KMS-11 (cell line): ENCODE measurements at regions not wholly inside any gene's neighbourhood (a gene's known extent, or its start where the extent isn't known, plus 50 kb on each side); places are given as distances from the start of the nearest gene placed in this dataset.

Source experiments
- H2AFZ ChIP-seq: fragments of 200-600 bp; sonication (generic); 2 replicates; pipeline ENCODE4 v1.6.1; 2016; ENCODE audit warnings: antibody characterized with exemption, mixed run types, low read depth
- H3K27ac ChIP-seq: fragments of 200-600 bp; sonication (generic); 2 replicates; pipeline ENCODE4 v1.6.1; 2016; ENCODE audit warnings: mild to moderate bottlenecking, mixed run types
- H3K27me3 ChIP-seq: fragments of 200-600 bp; sonication (generic); 2 replicates; pipeline ENCODE4 v1.6.1; 2017; ENCODE audit warnings: mild to moderate bottlenecking, low read depth, mixed run types, moderate library complexity; ENCODE audit not compliant: insufficient read depth
- H3K36me3 ChIP-seq: fragments of 200-600 bp; sonication (generic); 2 replicates; pipeline ENCODE4 v1.6.1; 2017; ENCODE audit warnings: mild to moderate bottlenecking, mixed run types; ENCODE audit not compliant: insufficient read depth
- H3K4me1 ChIP-seq: fragments of 200-600 bp; sonication (generic); 2 replicates; pipeline ENCODE4 v1.6.1; 2016; ENCODE audit warnings: mild to moderate bottlenecking, low read depth, mixed run types; ENCODE audit not compliant: poor library complexity, severe bottlenecking
- H3K4me2 ChIP-seq: fragments of 200-600 bp; sonication (generic); 2 replicates; pipeline ENCODE4 v1.7.0; 2016; ENCODE audit warnings: mild to moderate bottlenecking, mixed run types
- H3K4me3 ChIP-seq: fragments of 200-600 bp; sonication (generic); IDR thresholded peaks from 2 replicates; pipeline ENCODE4 v1.6.1; 2017; ENCODE audit warnings: low read depth, low read length, mixed read lengths; ENCODE audit not compliant: insufficient read depth
- H3K79me2 ChIP-seq: fragments of 200-600 bp; sonication (generic); 2 replicates; pipeline ENCODE4 v1.6.1; 2016; ENCODE audit warnings: low read depth, mixed run types; ENCODE audit not compliant: insufficient read depth
- H3K9ac ChIP-seq: fragments of 200-600 bp; sonication (generic); 2 replicates; pipeline ENCODE4 v1.6.1; 2016; ENCODE audit warnings: mild to moderate bottlenecking, mixed run types
- H4K20me1 ChIP-seq: fragments of 200-600 bp; sonication (generic); 2 replicates; pipeline ENCODE4 v1.6.1; 2016; ENCODE audit warnings: mild to moderate bottlenecking, mixed run types; ENCODE audit not compliant: insufficient read depth
- TF ChIP-seq, protein P1 (sequence below): fragments of 200-600 bp; sonication (generic); conservative IDR thresholded peaks from 2 replicates; pipeline ENCODE4 v1.6.1; 2017; ENCODE audit warnings: low read depth, mild to moderate bottlenecking, antibody characterized with exemption, low read length, moderate library complexity, mixed read lengths

DNA sequence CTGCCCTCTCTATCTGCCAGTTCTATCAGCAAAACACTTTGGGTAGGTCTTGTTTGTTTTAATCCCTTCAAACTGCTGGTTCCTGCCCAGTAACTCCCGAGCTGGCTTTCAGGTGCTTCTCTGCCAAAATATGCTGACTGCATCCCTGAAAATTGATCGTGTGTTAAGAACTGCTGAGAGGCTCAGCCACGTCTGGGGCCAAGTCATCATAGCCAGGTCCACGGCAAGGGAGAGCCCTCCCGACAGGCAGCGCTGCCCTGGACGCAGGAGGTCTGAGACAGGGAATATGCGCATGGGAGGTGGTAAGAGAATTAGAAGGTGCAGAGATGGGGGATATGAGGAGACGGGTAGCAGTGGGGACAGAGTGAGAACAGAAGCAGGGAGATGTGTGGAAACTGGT is 179.7 kb upstream of the TOPAZ1 start:
- TF ChIP-seq, protein P1, sequence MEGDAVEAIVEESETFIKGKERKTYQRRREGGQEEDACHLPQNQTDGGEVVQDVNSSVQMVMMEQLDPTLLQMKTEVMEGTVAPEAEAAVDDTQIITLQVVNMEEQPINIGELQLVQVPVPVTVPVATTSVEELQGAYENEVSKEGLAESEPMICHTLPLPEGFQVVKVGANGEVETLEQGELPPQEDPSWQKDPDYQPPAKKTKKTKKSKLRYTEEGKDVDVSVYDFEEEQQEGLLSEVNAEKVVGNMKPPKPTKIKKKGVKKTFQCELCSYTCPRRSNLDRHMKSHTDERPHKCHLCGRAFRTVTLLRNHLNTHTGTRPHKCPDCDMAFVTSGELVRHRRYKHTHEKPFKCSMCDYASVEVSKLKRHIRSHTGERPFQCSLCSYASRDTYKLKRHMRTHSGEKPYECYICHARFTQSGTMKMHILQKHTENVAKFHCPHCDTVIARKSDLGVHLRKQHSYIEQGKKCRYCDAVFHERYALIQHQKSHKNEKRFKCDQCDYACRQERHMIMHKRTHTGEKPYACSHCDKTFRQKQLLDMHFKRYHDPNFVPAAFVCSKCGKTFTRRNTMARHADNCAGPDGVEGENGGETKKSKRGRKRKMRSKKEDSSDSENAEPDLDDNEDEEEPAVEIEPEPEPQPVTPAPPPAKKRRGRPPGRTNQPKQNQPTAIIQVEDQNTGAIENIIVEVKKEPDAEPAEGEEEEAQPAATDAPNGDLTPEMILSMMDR = no peak
- H3K27ac ChIP-seq = no peak overlapping the region
- H3K27me3 ChIP-seq = no peaks in the 10 kb centered on the region
- H3K36me3 ChIP-seq = no peaks in the 10 kb centered on the region
- H3K4me1 ChIP-seq = peaks cover 8% of the 10 kb centered on the region
- no peak overlapping the region for H3K4me3 ChIP-seq
- no peak overlapping the region for H2AFZ ChIP-seq
- H3K9ac ChIP-seq = no peak overlapping the region
- no peaks in the 10 kb centered on the region for H3K79me2 ChIP-seq
- no peak overlapping the region for H3K4me2 ChIP-seq
- H4K20me1 ChIP-seq = no peaks in the 10 kb centered on the region

DNA sequence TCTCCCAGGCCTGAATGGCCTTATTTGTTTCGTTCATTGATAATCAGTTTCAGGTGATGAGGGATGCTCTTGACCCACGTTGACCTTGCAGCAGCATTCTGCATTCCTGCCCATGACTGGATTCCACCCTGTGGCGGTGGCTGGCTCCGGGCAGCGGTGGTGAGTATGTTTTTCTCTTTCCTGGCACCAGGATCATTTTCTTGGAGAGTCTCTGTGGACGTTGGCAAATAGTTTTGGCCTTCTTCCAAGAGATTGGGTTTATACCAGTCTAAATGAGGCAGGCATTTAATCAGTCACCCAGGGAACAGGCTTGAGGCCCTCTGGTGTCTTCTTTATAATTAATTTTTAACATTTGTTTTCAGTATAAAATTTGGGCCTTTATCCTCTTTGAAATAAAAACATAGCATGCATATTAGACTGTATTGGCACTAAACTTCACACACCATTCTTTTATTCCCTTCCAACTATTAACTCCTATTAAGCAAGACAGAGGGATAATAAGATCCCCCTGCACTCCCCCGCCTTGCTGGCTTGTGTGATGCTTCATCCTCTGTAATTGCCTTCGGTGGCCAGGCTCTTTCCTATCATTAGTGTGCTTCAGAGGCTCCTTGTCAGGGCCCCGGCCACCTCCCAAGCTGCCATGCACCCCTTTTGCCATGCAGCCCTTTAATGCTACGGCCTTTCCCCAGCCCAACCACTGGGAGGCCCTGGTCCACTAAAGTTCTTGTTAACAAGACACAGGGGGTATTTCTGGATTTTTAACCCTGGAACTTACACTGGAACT is 176.2 kb upstream of the TOPAZ1 start:
- Histone ChIP-seq H3K4me2 (no peak overlapping the region), H3K36me3 (no peaks in the 10 kb centered on the region), H4K20me1 (no peaks in the 10 kb centered on the region), H3K4me3 (no peak overlapping the region), H2AFZ (no peak overlapping the region), H3K4me1 (peaks cover 10% of the 10 kb centered on the region), H3K27me3 (no peaks in the 10 kb centered on the region), H3K27ac (no peak overlapping the region), H3K79me2 (no peaks in the 10 kb centered on the region), H3K9ac (no peak overlapping the region)
- TF ChIP-seq, protein P1 = no peak

DNA sequence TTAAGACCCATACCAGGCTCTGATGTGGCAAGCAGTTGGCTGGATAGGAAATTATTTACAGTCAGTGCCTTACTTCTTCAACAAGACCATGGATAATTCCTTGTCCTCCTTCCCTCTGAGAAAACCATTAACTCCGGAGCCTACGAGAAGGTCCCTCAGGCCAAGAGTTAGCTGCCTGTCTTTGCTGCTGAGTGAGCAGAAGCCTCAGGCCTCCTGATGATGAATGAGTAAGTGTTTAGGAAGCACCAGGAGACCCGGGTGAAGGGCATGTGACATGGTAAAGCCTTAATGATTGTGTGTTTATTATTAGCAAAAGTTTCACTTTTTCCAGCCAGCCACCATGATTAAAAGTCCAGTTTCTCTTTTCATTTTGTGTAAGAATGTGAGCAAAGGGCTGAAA is 174.9 kb upstream of the TOPAZ1 start:
- Histone ChIP-seq H3K4me2 (no peak overlapping the region), H3K9ac (no peak overlapping the region), H3K4me3 (no peak overlapping the region), H3K4me1 (peaks cover 10% of the 10 kb centered on the region), H3K27ac (no peak overlapping the region), H3K36me3 (no peaks in the 10 kb centered on the region), H4K20me1 (no peaks in the 10 kb centered on the region), H2AFZ (no peak overlapping the region), H3K27me3 (no peaks in the 10 kb centered on the region), H3K79me2 (no peaks in the 10 kb centered on the region)
- TF ChIP-seq, protein P1 = no peak

DNA sequence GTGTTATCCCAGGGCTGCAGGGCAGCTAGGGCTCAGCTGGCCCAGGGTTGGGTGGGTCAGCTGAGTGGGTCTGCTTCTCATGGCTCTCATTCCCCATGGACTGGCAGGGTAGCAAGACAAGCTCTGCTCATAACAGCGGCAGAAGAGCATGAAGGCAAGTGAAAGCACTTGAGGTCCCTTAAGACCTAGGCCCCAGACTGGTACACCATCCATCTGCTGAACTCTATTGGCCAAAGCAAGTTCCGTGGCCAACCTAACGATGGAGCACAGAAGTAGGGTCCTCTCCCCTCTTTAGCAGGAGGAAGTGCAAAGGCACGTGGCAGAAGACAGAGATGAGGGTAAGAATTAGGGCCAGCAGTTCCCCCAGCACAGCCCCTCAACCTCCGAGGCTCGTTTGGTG is 174.3 kb upstream of the TOPAZ1 start:
- Histone ChIP-seq H3K36me3 (no peaks in the 10 kb centered on the region), H3K9ac (no peak overlapping the region), H3K27me3 (no peaks in the 10 kb centered on the region), H3K4me1 (peaks cover 10% of the 10 kb centered on the region), H3K27ac (no peak overlapping the region), H3K4me3 (no peak overlapping the region), H2AFZ (no peak overlapping the region), H3K4me2 (no peak overlapping the region), H4K20me1 (no peaks in the 10 kb centered on the region), H3K79me2 (no peaks in the 10 kb centered on the region)
- TF ChIP-seq, protein P1 = no peak
